ENCODE measurements at regions not wholly inside any gene's neighbourhood (a gene's known extent, or its start where the extent isn't known, plus 50 kb on each side); places are given as distances from the start of the nearest gene placed in this dataset.

GRCh38 chr9:107669422-107669821 is 179.9 kb upstream of the KLF4 start:
- Histone ChIP-seq H3K9me3 (ENCODE audit: control insufficient read depth, low read length) (no peaks in the 10 kb centered on the region), H3K36me3 (ENCODE audit: control insufficient read depth, insufficient read depth, low read length) (no peaks in the 10 kb centered on the region), H3K27me3 (ENCODE audit: control insufficient read depth, insufficient read depth, low read length) (no peaks in the 10 kb centered on the region), H3K4me3 (ENCODE audit: low read length) (no peak overlapping the region), H3K4me1 (ENCODE audit: control insufficient read depth, insufficient read depth, low read length) (no peaks in the 10 kb centered on the region), H3K9ac (ENCODE audit: low read length) (no peak overlapping the region)

- H3K9ac ChIP-seq (ENCODE audit: low read length): no peak overlapping the region
- H3K4me3 ChIP-seq (ENCODE audit: low read length): no peak overlapping the region
- H3K9me3 ChIP-seq (ENCODE audit: control insufficient read depth, low read length): no peaks in the 10 kb centered on the region
- H3K4me1 ChIP-seq (ENCODE audit: control insufficient read depth, insufficient read depth, low read length): no peaks in the 10 kb centered on the region
- H3K36me3 ChIP-seq (ENCODE audit: control insufficient read depth, insufficient read depth, low read length): no peaks in the 10 kb centered on the region
- no peaks in the 10 kb centered on the region for H3K27me3 ChIP-seq (ENCODE audit: control insufficient read depth, insufficient read depth, low read length)
Measured at GRCh38 chr9:107667231-107668070, 177.9 kb upstream of the KLF4 start.

- H3K9ac ChIP-seq (ENCODE audit: low read length): no peak overlapping the region
- H3K36me3 ChIP-seq (ENCODE audit: control insufficient read depth, insufficient read depth, low read length): no peaks in the 10 kb centered on the region
- no peak overlapping the region for H3K4me3 ChIP-seq (ENCODE audit: low read length)
- no peaks in the 10 kb centered on the region for H3K27me3 ChIP-seq (ENCODE audit: control insufficient read depth, insufficient read depth, low read length)
- no peaks in the 10 kb centered on the region for H3K9me3 ChIP-seq (ENCODE audit: control insufficient read depth, low read length)
- H3K4me1 ChIP-seq (ENCODE audit: control insufficient read depth, insufficient read depth, low read length): peaks cover 4% of the 10 kb centered on the region
Measured at GRCh38 chr9:107665057-107665456, 175.5 kb upstream of the KLF4 start.

GRCh38 chr9:107660976-107661375 is 171.4 kb upstream of the KLF4 start:
- H3K27me3 ChIP-seq (ENCODE audit: control insufficient read depth, insufficient read depth, low read length): no peaks in the 10 kb centered on the region
- H3K36me3 ChIP-seq (ENCODE audit: control insufficient read depth, insufficient read depth, low read length): no peaks in the 10 kb centered on the region
- H3K4me3 ChIP-seq (ENCODE audit: low read length): no peak overlapping the region
- no peaks in the 10 kb centered on the region for H3K9me3 ChIP-seq (ENCODE audit: control insufficient read depth, low read length)
- H3K4me1 ChIP-seq (ENCODE audit: control insufficient read depth, insufficient read depth, low read length): peaks cover 4% of the 10 kb centered on the region
- H3K9ac ChIP-seq (ENCODE audit: low read length): no peak overlapping the region

GRCh38 chr9:107653263-107653821 is 163.8 kb upstream of the KLF4 start:
- no peak overlapping the region for H3K4me3 ChIP-seq (ENCODE audit: low read length)
- no peaks in the 10 kb centered on the region for H3K9me3 ChIP-seq (ENCODE audit: control insufficient read depth, low read length)
- peaks cover 9% of the 10 kb centered on the region for H3K4me1 ChIP-seq (ENCODE audit: control insufficient read depth, insufficient read depth, low read length)
- no peaks in the 10 kb centered on the region for H3K27me3 ChIP-seq (ENCODE audit: control insufficient read depth, insufficient read depth, low read length)
- H3K9ac ChIP-seq (ENCODE audit: low read length): no peak overlapping the region
- no peaks in the 10 kb centered on the region for H3K36me3 ChIP-seq (ENCODE audit: control insufficient read depth, insufficient read depth, low read length)

GRCh38 chr9:107650995-107651394 is 161.4 kb upstream of the KLF4 start:
- no peak overlapping the region for H3K9ac ChIP-seq (ENCODE audit: low read length)
- H3K4me1 ChIP-seq (ENCODE audit: control insufficient read depth, insufficient read depth, low read length): peaks cover 9% of the 10 kb centered on the region
- no peaks in the 10 kb centered on the region for H3K27me3 ChIP-seq (ENCODE audit: control insufficient read depth, insufficient read depth, low read length)
- no peak overlapping the region for H3K4me3 ChIP-seq (ENCODE audit: low read length)
- no peaks in the 10 kb centered on the region for H3K36me3 ChIP-seq (ENCODE audit: control insufficient read depth, insufficient read depth, low read length)
- no peaks in the 10 kb centered on the region for H3K9me3 ChIP-seq (ENCODE audit: control insufficient read depth, low read length)

GRCh38 chr9:107650321-107650720 is 160.8 kb upstream of the KLF4 start:
- no peaks in the 10 kb centered on the region for H3K9me3 ChIP-seq (ENCODE audit: control insufficient read depth, low read length)
- H3K36me3 ChIP-seq (ENCODE audit: control insufficient read depth, insufficient read depth, low read length): no peaks in the 10 kb centered on the region
- H3K9ac ChIP-seq (ENCODE audit: low read length): no peak overlapping the region
- no peaks in the 10 kb centered on the region for H3K27me3 ChIP-seq (ENCODE audit: control insufficient read depth, insufficient read depth, low read length)
- H3K4me3 ChIP-seq (ENCODE audit: low read length): no peak overlapping the region
- peaks cover 12% of the 10 kb centered on the region for H3K4me1 ChIP-seq (ENCODE audit: control insufficient read depth, insufficient read depth, low read length)

GRCh38 chr9:107648153-107648715 is 158.7 kb upstream of the KLF4 start:
- no peak overlapping the region for H3K4me3 ChIP-seq (ENCODE audit: low read length)
- no peaks in the 10 kb centered on the region for H3K36me3 ChIP-seq (ENCODE audit: control insufficient read depth, insufficient read depth, low read length)
- H3K4me1 ChIP-seq (ENCODE audit: control insufficient read depth, insufficient read depth, low read length): peaks cover 12% of the 10 kb centered on the region
- H3K27me3 ChIP-seq (ENCODE audit: control insufficient read depth, insufficient read depth, low read length): no peaks in the 10 kb centered on the region
- no peak overlapping the region for H3K9ac ChIP-seq (ENCODE audit: low read length)
- H3K9me3 ChIP-seq (ENCODE audit: control insufficient read depth, low read length): no peaks in the 10 kb centered on the region

GRCh38 chr9:107647611-107648010 is 158.0 kb upstream of the KLF4 start:
- Histone ChIP-seq H3K9ac (ENCODE audit: low read length) (no peak overlapping the region), H3K4me1 (ENCODE audit: control insufficient read depth, insufficient read depth, low read length) (peaks cover 8% of the 10 kb centered on the region), H3K36me3 (ENCODE audit: control insufficient read depth, insufficient read depth, low read length) (no peaks in the 10 kb centered on the region), H3K9me3 (ENCODE audit: control insufficient read depth, low read length) (no peaks in the 10 kb centered on the region), H3K4me3 (ENCODE audit: low read length) (no peak overlapping the region), H3K27me3 (ENCODE audit: control insufficient read depth, insufficient read depth, low read length) (no peaks in the 10 kb centered on the region)

GRCh38 chr9:107647141-107647540 is 157.6 kb upstream of the KLF4 start:
- Histone ChIP-seq H3K36me3 (ENCODE audit: control insufficient read depth, insufficient read depth, low read length) (no peaks in the 10 kb centered on the region), H3K9me3 (ENCODE audit: control insufficient read depth, low read length) (no peaks in the 10 kb centered on the region), H3K27me3 (ENCODE audit: control insufficient read depth, insufficient read depth, low read length) (no peaks in the 10 kb centered on the region), H3K4me3 (ENCODE audit: low read length) (no peak overlapping the region), H3K4me1 (ENCODE audit: control insufficient read depth, insufficient read depth, low read length) (peaks cover 8% of the 10 kb centered on the region), H3K9ac (ENCODE audit: low read length) (no peak overlapping the region)

- no peaks in the 10 kb centered on the region for H3K27me3 ChIP-seq (ENCODE audit: control insufficient read depth, insufficient read depth, low read length)
Measured at GRCh38 chr9:107645464-107645833, 155.9 kb upstream of the KLF4 start.

GRCh38 chr9:107644733-107645463 is 155.3 kb upstream of the KLF4 start:
- Histone ChIP-seq H3K9ac (ENCODE audit: low read length) (no peak overlapping the region), H3K36me3 (ENCODE audit: control insufficient read depth, insufficient read depth, low read length) (no peaks in the 10 kb centered on the region), H3K27me3 (ENCODE audit: control insufficient read depth, insufficient read depth, low read length) (no peaks in the 10 kb centered on the region), H3K4me3 (ENCODE audit: low read length) (no peak overlapping the region), H3K4me1 (ENCODE audit: control insufficient read depth, insufficient read depth, low read length) (peaks cover 8% of the 10 kb centered on the region), H3K9me3 (ENCODE audit: control insufficient read depth, low read length) (no peaks in the 10 kb centered on the region)

More at GRCh38 chr9:107645464-107645833, 155.9 kb upstream of the KLF4 start:
- no peak overlapping the region for H3K9ac ChIP-seq (ENCODE audit: low read length)
- H3K4me1 ChIP-seq (ENCODE audit: control insufficient read depth, insufficient read depth, low read length): peaks cover 8% of the 10 kb centered on the region
- no peaks in the 10 kb centered on the region for H3K9me3 ChIP-seq (ENCODE audit: control insufficient read depth, low read length)
- H3K4me3 ChIP-seq (ENCODE audit: low read length): no peak overlapping the region
- H3K36me3 ChIP-seq (ENCODE audit: control insufficient read depth, insufficient read depth, low read length): no peaks in the 10 kb centered on the region

All from mucosa of stomach (tissue), 1 donor.